LNCaP clone FGC (cell line): ENCODE measurements at regions not wholly inside any gene's neighbourhood (a gene's known extent, or its start where the extent isn't known, plus 50 kb on each side); places are given as distances from the start of the nearest gene placed in this dataset.

Experiments
- DNase-seq: peaks from one replicate; pipeline ENCODE4 v3.0.0-alpha.2; 2011; ENCODE audit warnings: low read depth
- H3K4me3 ChIP-seq: 2 replicates; pipeline ENCODE4 v1.5.1; 2011; ENCODE audit warnings: mild to moderate bottlenecking, low read depth, low read length, control low read depth
- CTCF ChIP-seq: IDR thresholded peaks from 2 replicates; pipeline ENCODE4 v1.5.1; 2012; ENCODE audit warnings: mild to moderate bottlenecking; ENCODE audit not compliant: control insufficient read depth, insufficient read depth; ENCODE audit errors: extremely low read depth

GRCh38 chr4:1462009-1462767 is 55.9 kb upstream of the NKX1-1 start:
- no peak overlapping the region for H3K4me3 ChIP-seq
- no peak for TF ChIP-seq CTCF
- DNase-seq, result no peak

- no peak overlapping the region for H3K4me3 ChIP-seq
- no peak for TF ChIP-seq CTCF
Observed at GRCh38 chr4:1460967-1461868, 55.0 kb upstream of the NKX1-1 start.

GRCh38 chr4:1459722-1460511 is 53.7 kb upstream of the NKX1-1 start:
- no peak overlapping the region for H3K4me3 ChIP-seq
- DNase-seq, result no peak
- no peak for TF ChIP-seq CTCF

More at GRCh38 chr4:1460967-1461868, 55.0 kb upstream of the NKX1-1 start:
- DNase-seq, result no peak

- DNase-seq, result no peak
- H3K4me3 ChIP-seq, result no peak overlapping the region
- TF ChIP-seq CTCF, result no peak
Observed at GRCh38 chr4:1459081-1459721, 53.0 kb upstream of the NKX1-1 start.

GRCh38 chr4:1458581-1458980 is 52.3 kb upstream of the NKX1-1 start:
- no peak overlapping the region for H3K4me3 ChIP-seq
- no peak for DNase-seq
- no peak for TF ChIP-seq CTCF
